ENCODE measurements at regions not wholly inside any gene's neighbourhood (a gene's known extent, or its start where the extent isn't known, plus 50 kb on each side); places are given as distances from the start of the nearest gene placed in this dataset.
"Not testable (repeated sequence)": the region's sequence is repeated elsewhere in the genome, so short reads cannot be mapped to it uniquely, and the experiment has no call there.

DNA sequence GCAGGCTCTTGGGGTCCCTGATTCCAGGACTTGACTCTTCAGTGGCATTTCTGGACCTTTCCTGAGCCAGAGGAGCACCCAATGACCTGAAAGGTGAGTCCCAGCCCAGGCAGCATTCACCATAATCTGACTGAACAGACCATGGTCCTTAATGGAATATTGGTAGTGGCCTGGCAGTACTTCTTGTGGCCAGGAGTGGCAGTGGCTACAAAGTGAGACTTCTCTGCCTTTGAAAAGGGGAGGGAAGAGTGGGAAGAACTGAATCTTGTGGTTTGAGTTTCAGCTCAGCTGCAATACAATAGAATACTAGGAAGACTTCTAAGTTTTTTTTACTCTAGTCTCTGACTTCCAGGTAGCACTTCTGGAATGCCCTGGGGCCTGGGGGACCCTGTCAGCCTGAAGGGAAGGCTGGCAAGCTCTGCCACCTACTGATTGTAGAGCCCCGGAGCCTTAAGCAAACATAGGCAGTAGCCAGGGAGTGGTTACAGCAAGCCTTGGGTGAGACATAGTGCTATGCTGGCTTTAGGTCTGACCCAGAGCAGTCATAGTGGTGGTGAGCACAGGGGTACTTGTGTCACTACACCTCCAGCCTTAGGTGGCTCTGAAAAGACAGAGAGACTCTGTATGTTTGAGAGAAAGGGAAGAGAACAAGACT lies 674.2 kb upstream of the MANEA start:
- no peak for DNase-seq (ENCODE audit: low read depth)

DNA sequence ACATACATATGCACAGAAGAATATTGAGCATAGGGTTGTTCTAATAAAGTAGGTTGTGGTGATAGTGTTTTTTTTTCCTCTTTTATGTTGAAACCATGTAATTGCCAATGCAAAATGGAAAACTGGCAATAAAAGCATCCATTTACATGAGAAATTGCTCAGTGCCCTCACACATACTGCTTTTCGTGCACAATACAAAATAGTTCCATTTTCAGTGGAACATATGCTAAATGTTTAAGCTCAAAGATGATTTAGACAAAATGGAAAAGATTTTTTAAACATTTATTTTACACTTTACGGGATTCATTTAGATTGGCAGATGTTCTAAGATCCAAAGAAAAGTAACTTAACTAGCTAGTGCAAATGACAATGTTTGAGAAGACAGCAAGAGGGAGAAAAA lies 678.1 kb upstream of the MANEA start:
- DNase-seq (ENCODE audit: low read depth) = no peak

DNA sequence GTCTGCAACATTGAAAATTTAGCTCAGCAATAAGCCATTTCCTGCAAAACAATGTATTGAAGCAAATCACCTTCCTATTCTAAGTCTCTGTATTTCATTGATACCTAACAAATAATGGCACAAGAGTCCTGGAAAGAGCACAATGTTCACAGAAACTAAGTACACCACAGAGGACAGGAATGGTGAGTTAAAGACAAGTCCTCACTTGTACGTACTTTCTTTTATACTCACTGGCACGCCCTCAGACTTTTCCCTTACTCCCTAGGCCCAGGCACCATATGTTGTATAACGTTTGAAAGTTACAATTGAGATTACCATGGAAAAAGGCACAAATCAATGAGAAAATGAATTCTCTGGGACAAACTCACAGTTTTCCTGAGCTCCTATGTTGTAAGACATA lies 683.0 kb upstream of the MANEA start:
- DNase-seq (ENCODE audit: low read depth) = no peak

DNA sequence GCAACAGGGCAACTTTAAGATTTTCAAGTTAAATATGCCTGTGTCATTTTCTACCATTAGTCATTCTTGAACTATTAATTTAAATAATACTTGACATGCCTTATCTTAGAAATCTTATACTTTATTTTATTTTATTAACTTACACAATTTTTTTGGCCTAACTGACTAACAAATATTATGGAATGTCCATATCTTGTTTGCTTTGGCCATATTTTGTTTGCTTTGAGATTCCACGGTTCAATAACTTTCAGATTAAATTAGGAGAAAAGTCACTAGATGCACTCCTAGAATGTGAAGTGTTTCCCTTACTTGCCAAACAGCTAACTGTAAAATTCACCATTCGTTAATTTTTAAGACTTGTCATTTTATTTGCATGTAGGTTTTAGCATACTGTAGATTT lies 684.0 kb upstream of the MANEA start:
- no peak for DNase-seq (ENCODE audit: low read depth)

DNA sequence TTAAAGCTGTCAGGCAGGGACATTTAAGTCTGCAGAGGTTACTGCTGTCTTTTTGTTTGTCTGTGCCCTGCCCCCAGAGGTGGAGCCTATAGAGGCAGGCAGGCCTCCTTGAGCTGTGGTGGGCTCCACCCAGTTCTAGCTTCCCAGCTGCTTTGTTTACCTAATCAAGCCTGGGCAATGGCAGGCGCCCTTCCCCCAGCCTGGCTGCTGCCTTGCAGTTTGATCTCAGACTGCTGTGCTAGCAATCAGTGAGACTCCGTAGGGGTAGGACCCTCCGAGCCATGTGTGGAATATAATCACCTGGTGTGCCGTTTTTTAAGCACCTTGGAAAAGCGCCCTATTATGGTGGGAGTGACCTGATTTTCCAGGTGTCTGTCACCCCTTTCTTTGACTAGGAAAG lies 703.5 kb upstream of the MANEA start:
- not testable (repeated sequence) for DNase-seq (ENCODE audit: low read depth)

DNA sequence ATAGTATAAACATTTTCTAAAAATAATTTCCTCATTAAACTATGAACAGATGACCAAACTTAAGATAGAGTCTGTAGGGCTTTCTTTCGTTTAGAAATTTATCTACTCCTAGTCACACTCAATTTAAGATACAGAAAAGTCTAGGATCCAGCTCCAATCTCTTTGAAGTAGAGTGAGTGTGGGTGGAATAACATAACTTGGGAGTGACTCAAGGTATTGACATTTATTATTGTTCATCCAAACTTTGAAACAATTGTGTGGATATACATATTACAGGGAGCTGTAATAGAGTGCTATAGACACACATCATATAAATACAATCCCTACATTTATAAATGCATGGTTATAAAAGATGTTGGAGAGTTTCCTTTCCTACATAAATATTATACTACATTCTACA lies 715.2 kb upstream of the MANEA start:
- DNase-seq (ENCODE audit: low read depth) = no peak

DNA sequence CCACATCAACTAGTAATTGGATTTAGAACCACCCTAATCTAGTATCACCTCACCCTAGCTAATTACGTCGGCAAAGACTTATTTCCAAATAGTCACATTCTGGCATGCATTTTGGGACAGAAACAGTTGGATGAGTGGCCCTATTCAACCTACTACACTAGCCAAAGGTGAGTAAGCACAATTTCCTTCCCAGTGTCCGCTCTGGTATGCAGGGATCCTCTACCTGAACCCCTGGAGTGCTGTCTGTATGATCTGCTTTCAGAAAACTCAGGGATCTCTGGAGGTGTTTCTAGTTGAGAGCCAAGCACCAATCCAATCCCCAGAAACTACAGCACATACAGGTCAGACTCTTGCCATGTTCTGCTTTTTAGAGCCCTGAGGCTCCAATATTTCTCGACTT lies 717.4 kb upstream of the MANEA start:
- DNase-seq (ENCODE audit: low read depth) = no peak

DNA sequence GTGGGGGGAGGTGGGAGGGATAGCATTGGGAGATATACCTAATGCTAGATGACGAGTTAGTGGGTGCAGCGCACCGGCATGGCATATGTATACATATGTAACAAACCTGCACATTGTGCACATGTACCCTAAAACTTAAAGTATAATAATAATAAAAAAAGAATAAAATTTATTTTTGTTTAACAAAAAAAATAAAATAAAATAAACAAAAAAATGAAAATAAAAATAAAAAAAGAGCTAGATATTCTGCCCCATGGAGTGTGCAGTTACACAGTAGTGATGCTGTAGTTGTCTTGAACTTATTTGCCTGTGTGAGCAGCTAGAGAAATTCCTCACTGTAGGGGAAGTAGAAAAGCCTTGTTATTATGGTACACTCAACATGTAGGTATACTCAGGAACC lies 720.3 kb upstream of the MANEA start:
- DNase-seq (ENCODE audit: low read depth) = not testable (repeated sequence)

DNA sequence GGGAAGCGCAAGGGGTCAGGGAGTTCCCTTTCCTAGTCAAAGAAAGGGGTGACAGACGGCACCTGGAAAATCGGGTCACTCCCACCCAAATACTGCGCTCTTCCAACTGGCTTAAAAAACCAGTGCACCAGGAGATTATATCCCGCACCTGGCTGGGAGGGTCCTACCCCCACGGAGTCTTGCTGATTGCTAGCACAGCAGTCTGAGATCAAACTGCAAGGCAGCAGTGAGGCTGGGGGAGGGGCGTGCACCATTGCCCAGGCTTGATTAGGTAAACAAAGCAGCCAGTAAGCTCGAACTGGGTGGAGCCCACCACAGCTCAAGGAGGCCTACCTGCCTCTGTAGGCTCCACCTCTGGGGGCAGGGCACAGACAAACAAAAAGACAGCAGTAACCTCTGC lies 726.0 kb upstream of the MANEA start:
- DNase-seq (ENCODE audit: low read depth) = not testable (repeated sequence)

DNA sequence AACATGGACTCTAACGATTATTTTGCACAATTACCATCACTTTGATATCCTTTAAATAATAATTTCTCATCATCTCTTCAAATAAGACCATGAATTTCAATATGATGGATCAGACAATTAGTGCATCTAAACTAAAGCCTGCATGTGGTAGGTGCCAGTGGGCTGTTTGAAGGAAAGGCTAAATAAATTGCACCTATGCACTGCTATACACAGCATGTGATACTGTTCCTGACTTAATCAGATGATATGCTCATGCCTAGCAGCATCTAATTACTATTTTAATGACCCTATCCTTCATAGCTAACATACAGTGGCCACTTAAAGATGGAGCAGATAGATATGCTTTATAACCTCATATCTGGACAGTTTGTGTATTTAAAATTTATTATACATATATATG lies 731.6 kb upstream of the MANEA start:
- no peak for DNase-seq (ENCODE audit: low read depth)

DNA sequence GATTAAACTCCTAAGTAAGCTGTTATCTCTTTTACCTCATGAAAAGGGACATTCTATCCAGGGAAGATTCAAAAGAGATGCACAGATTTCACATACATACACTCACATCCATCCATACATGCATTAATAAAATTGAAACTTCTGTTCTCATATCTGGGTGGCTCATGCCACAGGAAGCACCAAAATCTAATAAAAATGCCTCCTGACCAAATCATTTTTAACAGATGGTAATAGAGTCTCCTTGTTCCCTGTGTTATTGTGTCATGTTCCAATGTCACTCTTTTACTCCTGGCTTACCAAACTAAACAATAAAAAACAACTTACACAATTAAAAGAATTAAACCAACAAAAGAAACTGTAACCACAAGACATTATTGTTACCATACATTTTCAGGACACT lies 742.1 kb upstream of the MANEA start:
- DNase-seq (ENCODE audit: low read depth) = no peak

DNA sequence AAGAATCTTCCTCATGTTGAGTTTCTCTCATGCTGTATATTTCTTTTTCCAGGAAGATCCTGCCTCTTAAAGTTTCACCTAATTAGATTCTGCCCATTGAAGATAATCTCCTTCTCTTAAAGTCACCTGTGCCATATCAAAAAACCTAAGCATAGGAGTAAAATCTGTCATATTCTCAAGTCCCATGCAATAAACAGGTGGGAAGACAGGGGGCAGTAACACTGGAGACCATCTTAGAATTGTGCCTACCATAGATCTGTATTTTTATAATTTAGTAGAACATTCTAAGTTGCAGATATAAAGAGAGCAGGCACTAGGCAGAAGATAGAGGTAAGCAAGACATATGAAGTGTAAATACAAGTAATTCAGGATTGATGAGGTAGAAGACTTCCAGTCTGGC lies 763.5 kb upstream of the MANEA start:
- DNase-seq (ENCODE audit: low read depth) = no peak

DNA sequence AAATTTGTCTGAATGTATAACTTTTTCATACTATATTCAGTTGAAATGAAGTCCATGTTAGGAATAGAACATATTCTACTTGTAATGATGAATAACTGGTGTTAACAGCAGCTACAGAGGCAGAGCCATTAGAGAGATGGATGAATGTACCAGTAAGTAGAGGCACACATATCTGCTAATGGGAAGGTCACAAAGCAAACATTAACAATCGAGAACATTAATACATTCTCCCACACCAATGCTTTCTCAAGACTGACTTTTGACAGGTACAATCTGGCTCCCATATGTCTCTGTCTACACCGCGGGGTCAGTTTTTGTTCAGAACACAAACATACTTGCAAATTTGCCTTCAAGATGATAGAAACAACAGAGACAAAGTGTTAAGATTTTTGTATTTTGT lies 776.0 kb upstream of the MANEA start:
- DNase-seq (ENCODE audit: low read depth) = no peak

DNA sequence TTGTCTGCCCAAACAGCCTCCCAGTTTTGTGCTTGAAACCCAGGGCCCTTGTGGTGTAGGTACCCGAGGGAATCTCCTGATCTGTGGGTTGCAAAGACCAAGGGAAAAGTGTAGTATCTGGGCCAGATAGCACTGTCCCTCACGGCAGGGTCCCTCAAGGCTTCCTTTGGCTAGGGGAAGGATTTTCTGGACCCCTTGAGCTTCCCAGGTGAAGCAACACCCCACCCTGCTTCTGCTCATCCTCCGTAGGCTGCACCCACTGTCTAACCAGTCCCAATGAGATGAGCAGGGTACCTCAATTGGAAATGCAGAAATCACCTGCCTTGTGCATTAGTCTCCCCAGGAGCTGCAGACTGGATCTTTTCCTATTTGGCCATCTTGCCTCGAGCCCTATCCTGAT lies 791.8 kb upstream of the MANEA start:
- DNase-seq (ENCODE audit: low read depth) = no peak

DNA sequence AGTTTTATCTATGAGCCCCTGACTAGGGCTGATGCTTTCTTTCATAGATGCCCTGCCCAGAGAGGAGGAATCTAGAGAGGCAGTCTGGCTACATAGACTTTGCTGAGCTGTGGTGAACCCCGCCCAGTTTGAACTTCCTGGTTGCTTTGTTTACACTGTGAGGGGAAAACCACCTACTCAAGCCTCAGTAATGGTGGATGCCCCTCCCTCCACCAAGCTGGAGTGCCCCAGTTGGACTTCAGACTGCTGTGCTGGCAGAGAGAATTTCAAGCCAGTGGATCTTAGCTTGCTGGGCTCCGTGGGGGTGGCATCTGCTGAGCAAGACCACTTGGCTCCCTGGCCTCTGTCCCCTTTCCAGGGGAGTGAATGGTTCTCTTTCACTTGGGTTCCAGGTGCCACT lies 792.3 kb upstream of the MANEA start:
- DNase-seq (ENCODE audit: low read depth) = peak; percentile 9

DNA sequence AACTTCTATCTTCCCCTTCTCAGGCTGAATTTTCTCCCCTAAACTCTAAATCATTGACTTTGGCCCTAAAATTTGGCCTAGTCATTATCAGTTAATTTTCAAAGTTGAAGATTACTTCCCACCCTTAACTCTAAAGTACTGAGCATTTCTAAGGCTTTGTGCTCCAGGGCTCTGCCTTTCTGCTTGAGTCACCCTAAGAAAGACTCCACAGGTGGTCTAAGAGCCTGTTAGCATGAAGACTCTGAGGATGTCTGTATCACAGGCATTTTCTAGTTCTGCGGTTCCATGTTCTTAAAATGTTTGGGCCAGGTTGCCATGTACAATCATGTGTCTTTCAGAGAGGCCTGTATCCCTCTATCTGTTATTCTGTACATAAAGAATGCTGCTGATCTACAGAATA lies 808.1 kb upstream of the MANEA start:
- no peak for DNase-seq (ENCODE audit: low read depth)

DNA sequence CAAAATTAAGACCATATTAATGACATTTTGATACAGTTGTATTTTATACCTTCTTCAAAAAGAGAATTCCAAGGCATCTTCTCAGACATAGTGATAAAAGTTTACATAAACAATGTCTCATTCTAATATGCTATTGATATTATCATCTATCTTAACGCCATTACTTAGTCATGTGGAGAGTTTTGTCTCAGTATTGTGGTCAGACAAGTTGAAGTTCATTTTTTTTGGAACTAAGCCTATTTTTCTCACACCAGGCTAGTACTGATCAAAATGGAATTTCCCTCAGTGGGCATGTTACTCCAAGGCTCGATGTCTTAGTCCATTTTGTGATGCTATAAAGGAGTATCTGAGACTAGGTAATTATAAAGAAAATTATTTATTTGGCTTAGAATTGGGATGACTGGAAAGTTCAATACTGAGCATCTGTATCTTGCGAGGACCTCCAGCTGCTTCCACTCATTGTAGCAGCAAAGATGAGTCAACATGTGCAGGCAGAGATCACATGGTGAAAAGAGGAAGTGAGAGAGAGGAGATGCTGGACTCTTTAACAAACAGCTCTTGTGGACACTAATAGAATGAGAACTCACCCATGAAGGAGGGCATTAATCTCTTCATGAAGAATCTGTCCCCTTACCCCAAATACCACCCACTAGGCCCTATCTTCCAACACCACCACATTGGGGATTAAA lies 825.5 kb upstream of the MANEA start:
- DNase-seq (ENCODE audit: low read depth) = peak; percentile 1

DNA sequence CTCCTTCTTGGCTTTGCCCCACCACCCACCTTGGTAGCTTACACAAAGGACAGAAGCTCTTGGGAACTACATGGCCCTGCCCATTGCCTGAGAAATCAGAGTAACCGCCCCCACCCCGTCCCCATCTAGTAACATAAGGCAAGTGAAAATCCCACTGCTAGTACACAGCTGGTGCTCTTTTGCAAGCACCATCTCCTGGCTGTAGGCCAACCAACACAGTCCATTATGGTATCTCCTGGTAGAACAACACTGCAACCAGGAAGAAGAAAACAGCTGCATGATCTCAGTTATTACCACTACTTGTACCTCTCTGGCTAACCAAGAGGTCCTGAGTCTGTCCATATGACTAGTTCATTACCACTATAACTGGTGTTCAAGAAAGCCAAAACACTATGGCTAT lies 841.1 kb upstream of the MANEA start:
- no peak for DNase-seq (ENCODE audit: low read depth)

DNA sequence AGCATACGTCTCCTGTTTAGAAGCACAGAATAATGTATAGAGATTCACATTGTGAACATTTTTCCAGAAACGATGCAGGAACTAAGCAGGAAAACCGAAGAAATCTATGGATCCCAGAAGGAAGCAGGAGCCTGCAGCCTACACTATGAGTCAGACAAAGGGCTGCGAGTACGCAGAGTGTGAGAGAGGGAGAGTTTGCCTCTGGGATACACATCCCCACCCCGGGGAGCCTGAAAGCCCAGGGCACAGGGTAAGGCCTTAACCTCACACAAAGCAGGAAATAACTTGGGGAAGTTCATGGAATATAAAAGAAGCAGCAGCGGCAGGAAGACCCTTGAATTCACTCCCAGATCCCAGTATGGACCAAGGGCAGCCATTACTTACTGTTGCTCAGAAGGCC lies 842.1 kb upstream of the MANEA start:
- no peak for DNase-seq (ENCODE audit: low read depth)

DNA sequence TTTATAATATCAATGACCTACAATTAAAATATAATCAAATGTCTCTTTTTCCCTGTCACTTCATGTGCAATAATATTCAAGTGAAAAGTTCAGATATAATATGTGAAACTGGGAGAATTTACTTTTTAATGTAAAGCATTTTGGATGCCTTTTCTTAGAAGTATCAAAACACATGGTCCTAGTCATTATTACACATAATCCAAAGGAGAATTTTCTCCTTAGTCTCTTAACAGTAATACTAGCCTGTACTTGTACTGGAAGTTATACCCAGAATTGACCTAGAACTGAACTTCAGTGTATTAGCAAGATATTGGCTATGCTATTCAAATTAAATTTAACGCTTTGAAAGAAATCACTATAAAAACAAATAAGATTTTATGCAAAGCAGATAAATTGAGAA lies 842.6 kb upstream of the MANEA start:
- DNase-seq (ENCODE audit: low read depth) = no peak

DNA sequence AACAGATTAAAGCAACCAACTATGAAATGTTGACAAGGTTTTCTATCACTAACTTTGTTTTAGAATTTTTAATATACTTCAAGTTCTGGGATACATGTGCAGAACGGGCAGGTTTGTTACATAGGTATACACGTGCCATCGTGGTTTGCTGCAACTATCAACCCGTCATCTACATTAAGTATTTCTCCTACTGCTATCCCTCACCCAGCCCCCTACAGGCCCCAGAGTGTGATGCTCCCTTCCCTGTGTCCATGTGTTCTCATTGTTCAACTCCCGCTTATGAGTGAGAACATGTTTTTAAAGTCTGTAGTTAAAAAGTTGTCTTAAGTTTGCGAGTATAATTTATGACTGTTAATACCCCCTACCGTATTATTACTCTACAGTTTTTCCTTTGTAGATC lies 844.3 kb upstream of the MANEA start:
- no peak for DNase-seq (ENCODE audit: low read depth)

DNA sequence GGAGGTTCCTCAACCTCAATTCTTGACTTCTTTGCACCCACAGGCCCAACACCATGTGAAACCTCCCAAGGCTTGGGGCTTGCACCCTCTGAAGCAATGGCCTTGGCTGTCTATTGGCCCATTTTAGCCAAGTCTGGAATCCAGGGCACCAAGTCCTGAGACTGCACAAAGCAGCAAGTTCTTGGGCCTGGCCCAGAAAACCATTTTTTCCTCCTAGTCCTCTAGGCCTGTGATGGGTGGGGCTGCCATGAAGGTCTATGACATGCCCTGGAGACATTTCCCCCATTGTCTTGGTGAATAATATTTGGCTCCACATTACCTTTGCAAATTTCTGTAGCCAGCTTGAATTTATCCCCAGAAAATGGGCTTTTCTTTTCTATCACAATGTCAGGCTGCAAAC lies 849.6 kb upstream of the MANEA start:
- DNase-seq (ENCODE audit: low read depth) = no peak

DNA sequence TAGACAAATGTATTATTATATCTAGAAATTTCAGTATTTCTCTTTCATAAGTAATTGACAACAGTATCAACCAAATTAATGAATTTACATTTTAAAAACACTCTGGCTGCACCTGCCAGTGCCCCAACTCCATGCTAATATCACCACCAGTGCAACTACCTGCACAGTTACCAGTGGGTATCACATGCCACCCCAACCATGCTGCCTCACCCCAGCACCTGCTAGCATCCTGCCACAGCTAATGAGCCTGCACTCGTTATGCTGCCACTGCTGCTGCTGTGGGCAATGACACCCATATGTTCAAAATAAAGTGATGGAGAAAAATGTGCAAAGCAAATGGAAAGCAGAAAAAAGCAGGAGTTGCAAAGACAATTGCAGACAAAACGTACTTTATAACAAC lies 855.9 kb upstream of the MANEA start:
- no peak for DNase-seq (ENCODE audit: low read depth)

DNA sequence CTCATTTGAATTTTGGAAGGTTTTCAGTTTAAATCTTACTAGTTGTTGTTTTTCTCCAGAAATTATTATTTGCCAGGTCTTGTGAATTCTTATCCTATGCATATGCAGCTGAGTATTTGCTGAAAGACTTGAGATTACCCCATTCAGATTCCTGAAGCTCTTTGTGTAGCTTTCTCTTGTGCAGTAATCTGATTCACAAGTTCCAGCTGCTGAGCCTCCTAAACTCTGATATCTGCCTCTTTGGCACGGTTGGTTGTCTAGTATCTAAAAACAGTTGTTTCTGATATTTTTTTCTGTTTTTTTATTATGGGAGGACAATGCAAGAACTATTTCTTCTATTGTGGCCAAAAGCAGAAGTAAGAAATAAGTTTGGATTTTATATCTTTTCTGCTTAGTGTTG lies 863.9 kb upstream of the MANEA start:
- no peak for DNase-seq (ENCODE audit: low read depth)

Data from CMK (cell line).